NCI-H2196 treated with DMSO at 0.1 percent for 48 hours (cell line): ENCODE measurements at regions not wholly inside any gene's neighbourhood (a gene's known extent, or its start where the extent isn't known, plus 50 kb on each side); places are given as distances from the start of the nearest gene placed in this dataset.

Source experiments
- DNase-seq: peaks from one replicate; lab custom pipeline; 2025; ENCODE audit not compliant: unreplicated experiment; lab: John Stamatoyannopoulos, UW

DNA sequence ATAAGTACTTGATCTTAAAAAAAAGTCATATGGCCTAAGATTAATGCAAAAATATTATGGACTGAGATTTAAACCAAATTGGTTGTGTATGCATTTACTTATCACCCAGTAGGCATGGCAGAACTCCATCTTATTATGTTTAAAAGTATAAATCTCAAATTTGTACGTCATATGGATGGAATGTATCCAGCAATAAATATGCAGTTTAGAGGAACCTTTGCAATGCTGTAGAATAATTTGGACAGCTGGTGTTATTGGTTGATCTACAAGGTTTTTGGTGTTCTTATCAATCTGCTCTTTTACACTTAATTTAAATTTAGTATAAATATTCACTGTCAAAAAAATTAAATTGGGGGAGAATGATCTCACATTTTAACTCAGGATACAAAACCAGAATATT is 640.2 kb downstream of the SATB2 start:
- no peak for DNase-seq

GRCh38 chr2:198815626-198816025 is 642.1 kb downstream of the SATB2 start:
- no peak for DNase-seq

GRCh38 chr2:198811198-198811597 is 646.5 kb downstream of the SATB2 start:
- DNase-seq: no peak

DNA sequence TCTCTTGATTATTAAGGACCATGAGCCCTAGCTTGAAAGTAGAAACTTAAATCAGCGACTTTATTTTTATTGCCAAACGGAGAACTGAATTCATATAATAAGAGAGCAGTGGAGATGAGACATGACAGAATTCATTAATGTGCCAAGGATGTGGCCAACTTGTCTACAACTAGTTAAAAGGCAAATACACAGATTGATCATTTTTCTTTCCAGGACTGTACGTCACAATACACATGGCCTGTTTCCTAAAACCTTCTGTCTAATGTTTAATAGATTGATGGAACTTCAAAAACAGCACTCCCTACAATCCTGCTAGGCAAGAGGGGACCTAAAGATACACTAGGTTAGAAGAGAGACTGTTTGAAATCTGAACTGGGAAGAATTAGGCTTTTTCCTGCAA is 647.8 kb downstream of the SATB2 start:
- DNase-seq: no peak

DNA sequence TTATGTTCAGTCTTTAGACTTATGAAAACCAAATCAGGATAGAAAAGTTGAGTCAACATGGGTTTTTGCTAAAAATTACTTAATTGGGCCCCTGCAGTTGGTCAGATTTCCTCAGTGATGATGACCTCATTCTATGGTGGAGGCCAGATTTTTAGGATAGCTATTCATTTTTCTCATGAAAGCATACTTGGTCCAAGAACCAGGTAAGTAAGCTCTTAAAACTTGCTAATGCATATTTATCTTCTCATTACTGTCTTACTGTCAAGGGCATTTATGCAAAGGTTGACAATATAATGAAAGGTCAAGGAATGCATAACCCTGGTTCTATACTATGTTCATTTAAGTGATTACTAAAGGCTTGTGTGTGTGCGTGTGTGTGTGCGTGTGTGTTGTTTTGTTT is 650.6 kb downstream of the SATB2 start:
- no peak for DNase-seq

DNA sequence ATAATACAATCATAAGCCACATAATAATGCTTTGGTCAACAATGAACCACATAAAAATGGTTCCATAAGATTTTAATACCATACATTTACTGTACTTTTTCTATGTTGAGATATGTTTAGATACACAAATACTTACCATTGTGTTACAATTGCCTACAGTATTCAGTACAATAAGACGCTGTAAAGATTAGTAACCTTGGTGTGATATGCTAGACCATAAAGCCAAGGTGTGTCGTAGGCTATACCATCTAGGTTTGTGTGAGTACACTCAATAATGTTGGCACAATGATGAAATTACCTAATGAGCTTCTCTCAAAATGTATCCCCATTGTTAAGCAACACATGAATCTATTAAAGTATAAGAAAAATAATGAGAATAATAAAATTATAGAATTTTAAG is 662.3 kb downstream of the SATB2 start:
- no peak for DNase-seq

- DNase-seq: no peak
Measured at GRCh38 chr2:198791623-198792022, 666.1 kb downstream of the SATB2 start.

GRCh38 chr2:198788676-198789075 is 669.1 kb downstream of the SATB2 start:
- no peak for DNase-seq

DNA sequence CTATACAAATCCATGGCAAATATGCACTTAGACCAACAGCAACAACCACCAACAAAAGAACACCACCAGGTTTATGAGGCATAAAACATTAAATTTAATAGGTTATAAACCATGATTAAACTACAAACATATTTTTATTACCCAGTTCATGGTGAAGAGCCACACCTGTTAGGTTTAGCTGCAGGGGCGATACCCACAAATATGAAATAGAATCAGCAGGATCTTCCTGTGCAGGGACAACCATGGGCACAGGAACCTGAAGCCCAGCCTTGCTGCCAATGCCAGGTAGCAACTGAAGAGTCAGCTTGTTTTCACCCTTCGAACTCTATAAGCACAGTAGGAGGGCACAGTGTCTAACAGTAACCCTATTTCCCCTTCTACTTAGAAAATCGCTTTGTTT is 675.0 kb downstream of the SATB2 start:
- no peak for DNase-seq

- no peak for DNase-seq
Measured at GRCh38 chr2:198776616-198777406, 680.9 kb downstream of the SATB2 start.

DNA sequence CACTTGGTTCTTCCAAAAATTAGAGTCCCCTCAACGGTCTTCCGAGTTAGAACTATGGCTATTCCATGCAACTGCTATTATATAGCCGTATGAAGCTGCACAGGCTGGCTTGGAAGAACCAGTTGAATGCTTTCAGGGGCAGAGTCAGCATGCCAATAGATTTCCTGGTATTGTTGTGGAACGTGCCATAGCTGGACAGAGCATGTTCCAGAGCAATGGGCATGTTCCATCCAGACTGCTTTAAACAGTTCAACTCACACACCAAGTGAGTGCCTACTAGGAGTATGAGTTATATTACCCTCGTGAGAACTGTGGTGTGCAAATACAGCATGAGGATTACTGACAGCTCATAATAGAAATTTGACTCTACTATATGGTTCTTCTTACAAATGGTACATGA is 682.0 kb downstream of the SATB2 start:
- DNase-seq: no peak

DNA sequence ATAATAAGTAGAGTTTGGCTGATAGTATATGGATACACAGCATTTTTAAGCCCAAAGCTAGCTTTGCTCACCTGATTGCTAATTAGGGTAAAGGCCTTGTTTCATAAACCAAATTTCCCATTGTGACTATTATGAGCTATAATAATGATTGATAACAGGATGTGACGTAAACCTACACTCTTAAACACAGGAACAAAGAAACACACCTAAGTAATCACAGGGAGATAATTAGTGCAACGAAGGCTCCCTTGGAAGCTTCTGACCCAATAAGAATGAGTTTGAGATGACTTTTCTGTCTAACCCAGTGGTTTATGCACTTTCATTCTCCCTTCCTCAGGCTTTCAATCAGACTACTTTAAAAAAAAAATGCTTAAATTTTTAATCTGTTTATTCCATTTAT is 683.2 kb downstream of the SATB2 start:
- DNase-seq: no peak

- no peak for DNase-seq
Measured at GRCh38 chr2:198767694-198768093, 690.0 kb downstream of the SATB2 start.

DNA sequence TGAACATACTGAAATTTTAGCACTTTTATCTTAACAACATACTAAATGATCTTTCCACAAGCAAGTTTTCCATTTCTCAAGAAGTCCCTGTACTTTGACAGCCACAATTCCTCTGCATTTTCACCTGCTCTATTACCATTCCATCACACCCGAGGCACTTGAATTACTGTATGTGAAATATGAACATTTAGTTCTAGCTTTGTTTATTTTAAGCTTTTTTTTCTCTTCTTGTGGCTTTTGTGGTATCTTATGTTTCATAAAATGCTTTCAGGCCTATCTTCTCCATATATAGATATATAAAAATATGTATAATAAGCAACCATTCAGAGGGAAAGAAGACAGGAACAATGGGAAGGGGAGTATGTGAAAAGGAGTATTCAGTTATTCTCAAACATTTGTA is 693.9 kb downstream of the SATB2 start:
- DNase-seq: no peak

GRCh38 chr2:198762441-198762840 is 695.3 kb downstream of the SATB2 start:
- no peak for DNase-seq

- DNase-seq: no peak
Measured at GRCh38 chr2:198757069-198757468, 700.7 kb downstream of the SATB2 start.

GRCh38 chr2:198756166-198756565 is 701.6 kb downstream of the SATB2 start:
- DNase-seq: no peak

DNA sequence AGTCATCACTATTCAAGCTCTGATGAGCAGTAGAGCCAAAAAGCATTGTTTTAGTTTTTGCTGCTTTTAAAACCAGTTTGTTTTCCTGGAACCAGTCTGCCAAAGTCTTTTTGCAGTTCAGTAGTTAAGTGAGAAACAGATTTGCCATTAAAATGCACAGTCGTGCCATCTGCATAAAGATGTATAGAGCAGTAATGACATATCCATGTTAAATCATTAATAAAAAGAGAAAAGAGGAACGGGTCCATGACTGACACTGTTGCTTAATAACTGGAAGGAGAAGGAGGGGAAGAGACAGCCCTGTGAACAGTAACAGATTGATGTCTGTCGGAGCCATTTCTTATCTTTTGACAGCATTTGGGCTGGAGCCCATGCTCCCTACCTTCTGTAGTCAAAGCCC is 704.6 kb downstream of the SATB2 start:
- DNase-seq: no peak

- DNase-seq: no peak
Measured at GRCh38 chr2:198749364-198749763, 708.4 kb downstream of the SATB2 start.

- DNase-seq: no peak
Measured at GRCh38 chr2:198731842-198732399, 725.8 kb downstream of the SATB2 start.

- DNase-seq: no peak
Measured at GRCh38 chr2:198720266-198720665, 737.5 kb downstream of the SATB2 start.

- no peak for DNase-seq
Measured at GRCh38 chr2:198717451-198717850, 740.3 kb downstream of the SATB2 start.

- DNase-seq: no peak
Measured at GRCh38 chr2:198715302-198715835, 742.4 kb downstream of the SATB2 start.
